IMR-90 (cell line): ENCODE measurements at regions not wholly inside any gene's neighbourhood (a gene's known extent, or its start where the extent isn't known, plus 50 kb on each side); places are given as distances from the start of the nearest gene placed in this dataset.

ENCODE experiments used
- ATAC-seq: fragments of 200-7000 bp; cut with Tn5 transposase; 2 replicates; pipeline ENCODE4 v1.9.1; 2020; ENCODE audit warnings: low read depth, mild to moderate bottlenecking, moderate library complexity
- BruUV-seq: library from RNA; stranded (reverse); fragments of 400-500 nt; replicated peaks from 2 replicates; lab custom pipeline; 2021; lab: Mats Ljungman, UMichigan
- CTCF ChIA-PET: fragments of 300-600 bp; formaldehyde crosslinking; extraction: SDS; loops from one replicate; lab custom pipeline; 2021; ENCODE audit warnings: antibody characterized with exemption; lab: Yijun Ruan, JAX
- POLR2A ChIA-PET: fragments of 300-600 bp; sonication (Branson Sonifier 250); formaldehyde crosslinking; loops from one replicate; lab custom pipeline; 2022; ENCODE audit warnings: antibody characterized with exemption; ENCODE audit not compliant: unreplicated experiment; lab: Charles Lee
- DNase-seq: peaks from one replicate; pipeline ENCODE4 v3.0.0; 2013
- H2AFZ ChIP-seq: replicated peaks from 2 replicates; pipeline ENCODE3; 2013; ENCODE audit warnings: low read length, mild to moderate bottlenecking; ENCODE audit not compliant: poor library complexity
- H2AK5ac ChIP-seq: 2 replicates; pipeline ENCODE4 v1.6.1; 2013; ENCODE audit warnings: low read depth, low read length, inconsistent platforms
- H2AK9ac ChIP-seq: replicated peaks from 2 replicates; pipeline ENCODE3; 2013; ENCODE audit warnings: mild to moderate bottlenecking, low read depth, low read length, moderate library complexity; ENCODE audit not compliant: poor library complexity
- H2BK120ac ChIP-seq: 2 replicates; pipeline ENCODE4 v1.6.1; 2013; ENCODE audit warnings: low read depth, low read length, inconsistent platforms
- H2BK15ac ChIP-seq: 3 replicates; pipeline ENCODE4 v1.6.1; 2013; ENCODE audit warnings: low read depth, low read length, inconsistent platforms
- H2BK20ac ChIP-seq: 2 replicates; pipeline ENCODE4 v1.6.1; 2013; ENCODE audit warnings: low read depth, mild to moderate bottlenecking, inconsistent platforms, low read length, moderate library complexity
- H2BK5ac ChIP-seq: 2 replicates; pipeline ENCODE4 v1.6.1; 2013; ENCODE audit warnings: mild to moderate bottlenecking, low read depth, low read length, inconsistent platforms; ENCODE audit not compliant: poor library complexity, severe bottlenecking
- H3K14ac ChIP-seq: replicated peaks from 2 replicates; pipeline ENCODE4 v1.6.1; 2013; ENCODE audit warnings: low read depth, low read length, inconsistent platforms
- H3K18ac ChIP-seq: 2 replicates; pipeline ENCODE4 v1.6.1; 2013; ENCODE audit warnings: low read depth, low read length, control low read depth
- H3K23ac ChIP-seq: 2 replicates; pipeline ENCODE4 v1.6.1; 2013; ENCODE audit warnings: low read depth, low read length, inconsistent platforms
- H3K27ac ChIP-seq: 2 replicates; pipeline ENCODE4 v1.5.1; 2013; ENCODE audit warnings: mild to moderate bottlenecking, control low read depth, low read length; ENCODE audit not compliant: insufficient read depth
- H3K27me3 ChIP-seq: 2 replicates; pipeline ENCODE4 v1.6.1; 2013; ENCODE audit warnings: low read length; ENCODE audit not compliant: control insufficient read depth, insufficient read depth
- H3K36me3 ChIP-seq: 2 replicates; pipeline ENCODE4 v1.6.1; 2013; ENCODE audit warnings: low read length, mixed read lengths; ENCODE audit not compliant: control insufficient read depth, insufficient read depth
- H3K4ac ChIP-seq: 2 replicates; pipeline ENCODE4 v1.6.1; 2013; ENCODE audit warnings: low read depth, low read length, inconsistent platforms
- H3K4me1 ChIP-seq: 2 replicates; pipeline ENCODE4 v1.6.1; 2013; ENCODE audit warnings: low read length, mixed read lengths; ENCODE audit not compliant: control insufficient read depth, insufficient read depth
- H3K4me2 ChIP-seq: 2 replicates; pipeline ENCODE4 v1.6.1; 2013; ENCODE audit warnings: low read depth, mild to moderate bottlenecking, control low read depth, low read length, moderate library complexity
- H3K4me3 ChIP-seq: 2 replicates; pipeline ENCODE4 v1.5.1; 2013; ENCODE audit warnings: low read depth, mild to moderate bottlenecking, control low read depth, low read length, moderate library complexity; ENCODE audit not compliant: insufficient read depth
- H3K56ac ChIP-seq: 2 replicates; pipeline ENCODE4 v1.6.1; 2013; ENCODE audit warnings: low read length, inconsistent platforms; ENCODE audit not compliant: insufficient read depth; ENCODE audit errors: extremely low read depth
- H3K79me1 ChIP-seq, 2 experiments: 2 replicates each; pipeline ENCODE4 v1.6.1; 2013; ENCODE audit warnings: low read length in 2 of 2, inconsistent platforms in 1 of 2, low read depth in 1 of 2
- H3K9ac ChIP-seq: 2 replicates; pipeline ENCODE4 v1.6.1; 2013; ENCODE audit warnings: low read depth, low read length, control low read depth
- H3K9me1 ChIP-seq: 2 replicates; pipeline ENCODE4 v1.6.1; 2013; ENCODE audit warnings: low read length, inconsistent platforms; ENCODE audit not compliant: insufficient read depth
- H3K9me3 ChIP-seq: 2 replicates; pipeline ENCODE4 v1.6.1; 2013; ENCODE audit warnings: low read length; ENCODE audit not compliant: control insufficient read depth, insufficient read depth
- H4K20me1 ChIP-seq: 2 replicates; pipeline ENCODE4 v1.6.1; 2013; ENCODE audit warnings: low read length, inconsistent platforms; ENCODE audit not compliant: insufficient read depth
- H4K5ac ChIP-seq: 2 replicates; pipeline ENCODE4 v1.6.1; 2013; ENCODE audit warnings: mild to moderate bottlenecking, low read depth, low read length, control low read depth
- H4K8ac ChIP-seq, 2 experiments: 2 replicates each; pipeline ENCODE4 v1.6.1; 2013; ENCODE audit warnings: low read depth in 2 of 2, low read length in 2 of 2, control low read depth in 1 of 2, inconsistent platforms in 1 of 2
- H4K91ac ChIP-seq: 2 replicates; pipeline ENCODE4 v1.6.1; 2013; ENCODE audit warnings: low read depth, low read length, inconsistent platforms; ENCODE audit not compliant: insufficient read depth
- BHLHE40 ChIP-seq: fragments of 150-350 bp; IDR thresholded peaks from 2 replicates; pipeline ENCODE4 v1.6.1; 2016; ENCODE audit warnings: mild to moderate bottlenecking, low read depth, low read length
- FOS ChIP-seq: fragments of 150-350 bp; IDR thresholded peaks from 2 replicates; pipeline ENCODE4 v1.6.1; 2016; ENCODE audit warnings: low read depth, low read length
- MAFK ChIP-seq: IDR thresholded peaks from 2 replicates; pipeline ENCODE4 v1.6.1; 2012; ENCODE audit warnings: low read depth, low read length, improper control_type of control experiment
- MAZ ChIP-seq: IDR thresholded peaks from 2 replicates; pipeline ENCODE4 v1.6.1; 2012; ENCODE audit warnings: low read depth, mild to moderate bottlenecking, low read length, improper control_type of control experiment, moderate library complexity, borderline replicate concordance
- MXI1 ChIP-seq: IDR thresholded peaks from 2 replicates; pipeline ENCODE4 v1.6.1; 2012; ENCODE audit warnings: low read depth, mild to moderate bottlenecking, low read length, moderate library complexity, borderline replicate concordance
- NFE2L2 ChIP-seq: fragments of 150-350 bp; IDR thresholded peaks from 2 replicates; pipeline ENCODE4 v1.6.1; 2016; ENCODE audit warnings: low read depth, mild to moderate bottlenecking, low read length
- POLR2A ChIP-seq: IDR thresholded peaks from 2 replicates; pipeline ENCODE4 v1.6.1; 2012; ENCODE audit warnings: mild to moderate bottlenecking, low read depth, low read length
- RAD21 ChIP-seq: IDR thresholded peaks from 2 replicates; pipeline ENCODE4 v1.6.1; 2012; ENCODE audit warnings: low read length, improper control_type of control experiment
- RCOR1 ChIP-seq: IDR thresholded peaks from 2 replicates; pipeline ENCODE4 v1.6.1; 2012; ENCODE audit warnings: mild to moderate bottlenecking, low read length, improper control_type of control experiment; ENCODE audit not compliant: insufficient replicate concordance
- RFX5 ChIP-seq: IDR thresholded peaks from 2 replicates; pipeline ENCODE4 v1.8.0; 2012; ENCODE audit warnings: low read depth, mild to moderate bottlenecking, low read length, moderate library complexity
- SMC3 ChIP-seq: fragments of 150-350 bp; IDR thresholded peaks from 2 replicates; pipeline ENCODE4 v1.6.1; 2016; ENCODE audit warnings: low read depth, mild to moderate bottlenecking, antibody characterized with exemption, low read length, moderate library complexity
- WGBS, 2 experiments: methylation state at CpG; one replicate each; pipeline versions ENCODE4 v1.1.5 to v1.1.7; 2013; ENCODE audit warnings: missing lambda C conversion rate in 2 of 2; ENCODE audit not compliant: insufficient read length in 1 of 2; ENCODE audit errors: extremely low coverage in 2 of 2; 5-methylcytosine and 5-hydroxymethylcytosine counted together
- dilution Hi-C: fragments of 300-500 bp; cut with HindIII; formaldehyde crosslinking; loops from one replicate; pipeline ENCODE4 v1.14.3; 2018; ENCODE audit warnings: low sequenced_read_pairs; ENCODE audit not compliant: unreplicated experiment
- in situ Hi-C: fragments of 300-500 bp; cut with MboI; formaldehyde crosslinking; loops from 3 replicates; pipeline ENCODE4 v1.14.3; 2019; ENCODE audit warnings: low sequenced_read_pairs, inconsistent platforms, mixed read lengths
- intact Hi-C: fragments of 100-400 bp; cut with micrococcal nuclease; formaldehyde crosslinking; loops from 2 replicates; pipeline ENCODE4 v1.10.0; 2022
- TF ChIP-seq, protein P1 (sequence below): fragments of 150-350 bp; IDR thresholded peaks from 2 replicates; pipeline ENCODE4 v1.6.1; 2017; ENCODE audit warnings: mild to moderate bottlenecking, antibody characterized with exemption, low read length, low read depth
- TF ChIP-seq, protein P2 (sequence below): conservative IDR thresholded peaks from 2 replicates; pipeline ENCODE4 v1.5.1; 2012; ENCODE audit warnings: mild to moderate bottlenecking, low read depth, low read length, improper control_type of control experiment
- TF ChIP-seq, protein P3 (sequence below): fragments of 150-350 bp; IDR thresholded peaks from 2 replicates; pipeline ENCODE4 v1.6.1; 2016; ENCODE audit warnings: low read depth, mild to moderate bottlenecking, low read length, moderate library complexity, borderline replicate concordance

DNA sequence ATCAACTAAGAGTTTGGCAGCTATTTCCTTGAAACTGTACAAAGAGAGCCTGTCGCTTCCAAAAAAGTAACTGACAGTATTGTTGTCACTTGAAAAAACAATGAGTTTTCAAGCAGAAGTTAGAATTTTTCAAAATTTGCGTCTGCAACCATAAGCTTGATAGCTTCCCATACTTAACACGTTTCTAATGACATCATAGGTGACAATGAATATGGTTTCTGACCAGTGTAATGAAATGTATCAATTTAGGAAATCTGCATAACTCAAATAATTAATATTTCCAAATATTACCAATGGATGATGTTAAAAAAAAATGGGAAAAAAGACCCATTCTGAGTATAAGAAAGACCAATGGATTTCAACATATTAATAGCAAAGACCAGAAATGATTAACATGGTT, 165.4 kb upstream of the CRY1 start:
- Histone ChIP-seq H2BK20ac (no peak overlapping the region), H3K56ac (no peak overlapping the region), H3K79me1 (no peaks in the 10 kb centered on the region), H3K4me3 (no peak overlapping the region), H3K4me1 (no peaks in the 10 kb centered on the region), H3K18ac (no peak overlapping the region), H3K36me3 (no peaks in the 10 kb centered on the region), H2BK15ac (no peak overlapping the region), H3K9me3 (peaks cover 7% of the 10 kb centered on the region), H2AK5ac (no peak overlapping the region), H4K5ac (no peak overlapping the region), H3K23ac (no peak overlapping the region), H2AFZ (no peak overlapping the region), H3K9me1 (no peaks in the 10 kb centered on the region), H3K4ac (no peak overlapping the region), H3K27me3 (peaks cover 4% of the 10 kb centered on the region), H2AK9ac (no peak overlapping the region), H4K91ac (no peak overlapping the region), H4K20me1 (no peaks in the 10 kb centered on the region), H3K14ac (no peak overlapping the region), H2BK120ac (no peak overlapping the region), H2BK5ac (no peak overlapping the region), H4K8ac (no peak overlapping the region), H3K4me2 (no peak overlapping the region), H3K27ac (no peak overlapping the region), H3K9ac (no peak overlapping the region)
- no CpG with 5 or more reads among the region's 3 CpGs for WGBS, 2 experiments
- BruUV-seq, result no TSS peak
- no peak for ATAC-seq
- TF ChIP-seq RFX5 (no peak), SMC3 (no peak), BHLHE40 (no peak), MAFK (no peak), RCOR1 (no peak), MAZ (no peak), MXI1 (no peak), POLR2A (no peak), RAD21 (no peak), FOS (no peak), NFE2L2 (no peak)
- TF ChIP-seq, protein P1, sequence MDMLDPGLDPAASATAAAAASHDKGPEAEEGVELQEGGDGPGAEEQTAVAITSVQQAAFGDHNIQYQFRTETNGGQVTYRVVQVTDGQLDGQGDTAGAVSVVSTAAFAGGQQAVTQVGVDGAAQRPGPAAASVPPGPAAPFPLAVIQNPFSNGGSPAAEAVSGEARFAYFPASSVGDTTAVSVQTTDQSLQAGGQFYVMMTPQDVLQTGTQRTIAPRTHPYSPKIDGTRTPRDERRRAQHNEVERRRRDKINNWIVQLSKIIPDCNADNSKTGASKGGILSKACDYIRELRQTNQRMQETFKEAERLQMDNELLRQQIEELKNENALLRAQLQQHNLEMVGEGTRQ, result no peak
- TF ChIP-seq, protein P2, sequence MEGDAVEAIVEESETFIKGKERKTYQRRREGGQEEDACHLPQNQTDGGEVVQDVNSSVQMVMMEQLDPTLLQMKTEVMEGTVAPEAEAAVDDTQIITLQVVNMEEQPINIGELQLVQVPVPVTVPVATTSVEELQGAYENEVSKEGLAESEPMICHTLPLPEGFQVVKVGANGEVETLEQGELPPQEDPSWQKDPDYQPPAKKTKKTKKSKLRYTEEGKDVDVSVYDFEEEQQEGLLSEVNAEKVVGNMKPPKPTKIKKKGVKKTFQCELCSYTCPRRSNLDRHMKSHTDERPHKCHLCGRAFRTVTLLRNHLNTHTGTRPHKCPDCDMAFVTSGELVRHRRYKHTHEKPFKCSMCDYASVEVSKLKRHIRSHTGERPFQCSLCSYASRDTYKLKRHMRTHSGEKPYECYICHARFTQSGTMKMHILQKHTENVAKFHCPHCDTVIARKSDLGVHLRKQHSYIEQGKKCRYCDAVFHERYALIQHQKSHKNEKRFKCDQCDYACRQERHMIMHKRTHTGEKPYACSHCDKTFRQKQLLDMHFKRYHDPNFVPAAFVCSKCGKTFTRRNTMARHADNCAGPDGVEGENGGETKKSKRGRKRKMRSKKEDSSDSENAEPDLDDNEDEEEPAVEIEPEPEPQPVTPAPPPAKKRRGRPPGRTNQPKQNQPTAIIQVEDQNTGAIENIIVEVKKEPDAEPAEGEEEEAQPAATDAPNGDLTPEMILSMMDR, result no peak
- TF ChIP-seq, protein P3, sequence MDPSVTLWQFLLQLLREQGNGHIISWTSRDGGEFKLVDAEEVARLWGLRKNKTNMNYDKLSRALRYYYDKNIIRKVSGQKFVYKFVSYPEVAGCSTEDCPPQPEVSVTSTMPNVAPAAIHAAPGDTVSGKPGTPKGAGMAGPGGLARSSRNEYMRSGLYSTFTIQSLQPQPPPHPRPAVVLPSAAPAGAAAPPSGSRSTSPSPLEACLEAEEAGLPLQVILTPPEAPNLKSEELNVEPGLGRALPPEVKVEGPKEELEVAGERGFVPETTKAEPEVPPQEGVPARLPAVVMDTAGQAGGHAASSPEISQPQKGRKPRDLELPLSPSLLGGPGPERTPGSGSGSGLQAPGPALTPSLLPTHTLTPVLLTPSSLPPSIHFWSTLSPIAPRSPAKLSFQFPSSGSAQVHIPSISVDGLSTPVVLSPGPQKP, result no peak
- CTCF ChIA-PET, result interaction anchor here (0.6 kb wide), 1 partner anchor 10 kb away, joined by 4 read pairs; no protein-coding TSS in a partner anchor
- POLR2A ChIA-PET, result no interaction called here
- dilution Hi-C loops, result no loop called here
- in situ Hi-C loops, result no loop called here
- no peak for DNase-seq
- intact Hi-C loops, result no loop called here
